ENCODE measurements at regions not wholly inside any gene's neighbourhood (a gene's known extent, or its start where the extent isn't known, plus 50 kb on each side); places are given as distances from the start of the nearest gene placed in this dataset.
A peak's percentile ranks its signal among the peaks of the same experiment; 100 is the strongest.
"Not testable (repeated sequence)": the region's sequence is repeated elsewhere in the genome, so short reads cannot be mapped to it uniquely, and the experiment has no call there.

- H3K79me2 ChIP-seq (ENCODE audit: insufficient read depth, low read length): no peaks in the 10 kb centered on the region
- H3K27ac ChIP-seq (ENCODE audit: low read depth, low read length): no peak overlapping the region
- BruUV-seq (replicated peaks): no TSS peak
- no peaks in the 10 kb centered on the region for H3K4me1 ChIP-seq (ENCODE audit: control insufficient read depth in 1 of 2, insufficient read depth in 2 of 2, low read length in 2 of 2)
- no peaks in the 10 kb centered on the region for H3K36me3 ChIP-seq (ENCODE audit: control insufficient read depth in 1 of 2, insufficient read depth in 2 of 2, low read length in 2 of 2)
- intact Hi-C loops (cut with micrococcal nuclease): no loop called here
- no peak overlapping the region for H2AFZ ChIP-seq (ENCODE audit: low read depth, low read length, poor library complexity, severe bottlenecking)
- H3K9me2 ChIP-seq (ENCODE audit: insufficient read depth): no peaks in the 10 kb centered on the region
- H3K4me2 ChIP-seq (ENCODE audit: low read length): no peak overlapping the region
- RAD21 ChIA-PET (ENCODE audit: low non-redundant PET in 1 of 2, low total read pairs in 2 of 2, uncharacterized antibody in 2 of 2, unreplicated experiment in 2 of 2): no interaction called here
- no peak overlapping the region for H3K4me3 ChIP-seq (replicated peaks in 1 of 2; ENCODE audit: low read depth in 1 of 2, low read length in 2 of 2)
- no peaks in the 10 kb centered on the region for H4K20me1 ChIP-seq (ENCODE audit: insufficient read depth)
- TF ChIP-seq ELF1 (IDR thresholded peaks at IDR 0.05; ENCODE audit: borderline replicate concordance, low read depth): no peak
- no peaks in the 10 kb centered on the region for H3K9me3 ChIP-seq (ENCODE audit: control insufficient read depth in 1 of 2, insufficient read depth in 1 of 2, low read depth in 1 of 2, low read length in 2 of 2)
- no peak for DNase-seq (ENCODE audit: low read depth, low spot score)
- CTCF ChIA-PET: no interaction called here
- no peak for ATAC-seq
- POLR2A ChIA-PET: no interaction called here
- no peak overlapping the region for H3K9ac ChIP-seq (ENCODE audit: low read length)
- no peaks in the 10 kb centered on the region for H3K27me3 ChIP-seq (ENCODE audit: insufficient read depth, low read length)
These were observed 445.1 kb upstream of the UBE2E3 start for GRCh38 chr2:180535289-180535688.

GRCh38 chr2:180531787-180532186 lies 448.6 kb upstream of the UBE2E3 start:
- H3K9me2 ChIP-seq (ENCODE audit: insufficient read depth); H3K79me2 ChIP-seq (ENCODE audit: insufficient read depth, low read length); H3K4me2 ChIP-seq (ENCODE audit: low read length); POLR2A ChIA-PET; H2AFZ ChIP-seq (ENCODE audit: low read depth, low read length, poor library complexity, severe bottlenecking); H3K9ac ChIP-seq (ENCODE audit: low read length); ATAC-seq; H3K4me3 ChIP-seq (replicated peaks in 1 of 2; ENCODE audit: low read depth in 1 of 2, low read length in 2 of 2); intact Hi-C loops (cut with micrococcal nuclease); RAD21 ChIA-PET (ENCODE audit: low non-redundant PET in 1 of 2, low total read pairs in 2 of 2, uncharacterized antibody in 2 of 2, unreplicated experiment in 2 of 2); H3K27ac ChIP-seq (ENCODE audit: low read depth, low read length); H3K36me3 ChIP-seq (ENCODE audit: control insufficient read depth in 1 of 2, insufficient read depth in 2 of 2, low read length in 2 of 2); H3K4me1 ChIP-seq (ENCODE audit: control insufficient read depth in 1 of 2, insufficient read depth in 2 of 2, low read length in 2 of 2); H4K20me1 ChIP-seq (ENCODE audit: insufficient read depth); H3K9me3 ChIP-seq (ENCODE audit: control insufficient read depth in 1 of 2, insufficient read depth in 1 of 2, low read depth in 1 of 2, low read length in 2 of 2); BruUV-seq (replicated peaks); H3K27me3 ChIP-seq (ENCODE audit: insufficient read depth, low read length); CTCF ChIA-PET; DNase-seq (ENCODE audit: low read depth, low spot score): not testable (repeated sequence)

GRCh38 chr2:180524499-180524898 lies 455.9 kb upstream of the UBE2E3 start:
- Histone ChIP-seq H3K27me3 (ENCODE audit: insufficient read depth, low read length) (no peaks in the 10 kb centered on the region), H3K27ac (ENCODE audit: low read depth, low read length) (no peak overlapping the region), H3K4me1 (ENCODE audit: control insufficient read depth in 1 of 2, insufficient read depth in 2 of 2, low read length in 2 of 2) (peaks cover 6 to 39% of the 10 kb centered on the region in 2 experiments; a peak in 3 of 4 replicates), H3K9ac (ENCODE audit: low read length) (no peak overlapping the region), H2AFZ (ENCODE audit: low read depth, low read length, poor library complexity, severe bottlenecking) (peak overlapping the region; percentile 50), H3K4me2 (ENCODE audit: low read length) (peak overlapping the region; percentile 41), H3K36me3 (ENCODE audit: control insufficient read depth in 1 of 2, insufficient read depth in 2 of 2, low read length in 2 of 2) (no peaks in the 10 kb centered on the region), H3K9me2 (ENCODE audit: insufficient read depth) (no peaks in the 10 kb centered on the region), H3K79me2 (ENCODE audit: insufficient read depth, low read length) (no peaks in the 10 kb centered on the region), H4K20me1 (ENCODE audit: insufficient read depth) (no peaks in the 10 kb centered on the region), H3K9me3 (ENCODE audit: control insufficient read depth in 1 of 2, insufficient read depth in 1 of 2, low read depth in 1 of 2, low read length in 2 of 2) (no peaks in the 10 kb centered on the region), H3K4me3 (replicated peaks in 1 of 2; ENCODE audit: low read depth in 1 of 2, low read length in 2 of 2) (no peak overlapping the region)
- DNase-seq (ENCODE audit: low read depth, low spot score) (no peak), ATAC-seq (no peak)
- CTCF ChIA-PET: no interaction called here
- BruUV-seq (replicated peaks): no TSS peak
- RAD21 ChIA-PET (ENCODE audit: low non-redundant PET in 1 of 2, low total read pairs in 2 of 2, uncharacterized antibody in 2 of 2, unreplicated experiment in 2 of 2): no interaction called here
- POLR2A ChIA-PET: no interaction called here
- no peak for TF ChIP-seq SIN3A (IDR thresholded peaks at IDR 0.05; ENCODE audit: low read depth)
- no peak for TF ChIP-seq ZBTB33 (IDR thresholded peaks at IDR 0.05; ENCODE audit: extremely low read depth, insufficient replicate concordance, low read length)
- TF ChIP-seq POLR2AphosphoS5 (IDR thresholded peaks at IDR 0.05; ENCODE audit: low read depth, low read length): no peak
- TF ChIP-seq CBX3 (IDR thresholded peaks at IDR 0.05; ENCODE audit: low read depth): no peak
- intact Hi-C loops (cut with micrococcal nuclease): no loop called here
